NB4 (cell line): ENCODE measurements at regions not wholly inside any gene's neighbourhood (a gene's known extent, or its start where the extent isn't known, plus 50 kb on each side); places are given as distances from the start of the nearest gene placed in this dataset.

Source experiments
- DNase-seq: peaks from one replicate; pipeline ENCODE4 v3.0.0; 2010; ENCODE audit warnings: low read depth
- H3K4me3 ChIP-seq: one replicate; pipeline ENCODE4 v1.5.1; 2011; ENCODE audit warnings: mild to moderate bottlenecking, low read depth, low read length, moderate library complexity
- MAX ChIP-seq: IDR thresholded peaks from 2 replicates; pipeline ENCODE4 v1.6.1; 2011; ENCODE audit warnings: low read depth, low read length
- MYC ChIP-seq: IDR thresholded peaks from 2 replicates; pipeline ENCODE4 v1.6.1; 2011; ENCODE audit warnings: low read depth, low read length
- POLR2A ChIP-seq: IDR thresholded peaks from 2 replicates; pipeline ENCODE4 v1.6.1; 2011; ENCODE audit warnings: mild to moderate bottlenecking; ENCODE audit not compliant: insufficient read length; ENCODE audit errors: extremely low read depth
- TF ChIP-seq, protein P1 (sequence below): IDR thresholded peaks from one replicate; pipeline ENCODE4 v1.5.1; 2012; ENCODE audit warnings: low read depth, low read length

DNA sequence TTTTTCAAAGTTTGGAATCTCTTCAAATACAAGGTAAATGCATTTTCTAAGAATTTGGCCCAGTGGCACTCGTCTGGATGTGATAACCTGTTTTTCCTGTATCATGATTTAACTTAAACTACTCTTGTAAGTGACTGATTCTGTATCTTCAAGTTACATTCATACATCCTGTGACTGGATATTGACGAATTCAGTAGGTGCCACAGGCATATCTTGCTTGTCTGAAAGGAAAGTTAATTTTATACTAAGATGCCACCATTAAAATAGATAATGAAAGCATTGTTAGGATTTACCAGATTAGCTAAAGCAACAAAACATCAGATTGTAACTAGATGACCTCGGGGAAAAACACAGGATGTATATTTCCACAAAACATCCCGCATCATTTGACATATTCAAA is 175.3 kb upstream of the ZNF608 start:
- H3K4me3 ChIP-seq = no peak overlapping the region
- no peak for DNase-seq
- TF ChIP-seq, protein P1, sequence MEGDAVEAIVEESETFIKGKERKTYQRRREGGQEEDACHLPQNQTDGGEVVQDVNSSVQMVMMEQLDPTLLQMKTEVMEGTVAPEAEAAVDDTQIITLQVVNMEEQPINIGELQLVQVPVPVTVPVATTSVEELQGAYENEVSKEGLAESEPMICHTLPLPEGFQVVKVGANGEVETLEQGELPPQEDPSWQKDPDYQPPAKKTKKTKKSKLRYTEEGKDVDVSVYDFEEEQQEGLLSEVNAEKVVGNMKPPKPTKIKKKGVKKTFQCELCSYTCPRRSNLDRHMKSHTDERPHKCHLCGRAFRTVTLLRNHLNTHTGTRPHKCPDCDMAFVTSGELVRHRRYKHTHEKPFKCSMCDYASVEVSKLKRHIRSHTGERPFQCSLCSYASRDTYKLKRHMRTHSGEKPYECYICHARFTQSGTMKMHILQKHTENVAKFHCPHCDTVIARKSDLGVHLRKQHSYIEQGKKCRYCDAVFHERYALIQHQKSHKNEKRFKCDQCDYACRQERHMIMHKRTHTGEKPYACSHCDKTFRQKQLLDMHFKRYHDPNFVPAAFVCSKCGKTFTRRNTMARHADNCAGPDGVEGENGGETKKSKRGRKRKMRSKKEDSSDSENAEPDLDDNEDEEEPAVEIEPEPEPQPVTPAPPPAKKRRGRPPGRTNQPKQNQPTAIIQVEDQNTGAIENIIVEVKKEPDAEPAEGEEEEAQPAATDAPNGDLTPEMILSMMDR = no peak
- TF ChIP-seq MAX (no peak), POLR2A (no peak), MYC (no peak)

DNA sequence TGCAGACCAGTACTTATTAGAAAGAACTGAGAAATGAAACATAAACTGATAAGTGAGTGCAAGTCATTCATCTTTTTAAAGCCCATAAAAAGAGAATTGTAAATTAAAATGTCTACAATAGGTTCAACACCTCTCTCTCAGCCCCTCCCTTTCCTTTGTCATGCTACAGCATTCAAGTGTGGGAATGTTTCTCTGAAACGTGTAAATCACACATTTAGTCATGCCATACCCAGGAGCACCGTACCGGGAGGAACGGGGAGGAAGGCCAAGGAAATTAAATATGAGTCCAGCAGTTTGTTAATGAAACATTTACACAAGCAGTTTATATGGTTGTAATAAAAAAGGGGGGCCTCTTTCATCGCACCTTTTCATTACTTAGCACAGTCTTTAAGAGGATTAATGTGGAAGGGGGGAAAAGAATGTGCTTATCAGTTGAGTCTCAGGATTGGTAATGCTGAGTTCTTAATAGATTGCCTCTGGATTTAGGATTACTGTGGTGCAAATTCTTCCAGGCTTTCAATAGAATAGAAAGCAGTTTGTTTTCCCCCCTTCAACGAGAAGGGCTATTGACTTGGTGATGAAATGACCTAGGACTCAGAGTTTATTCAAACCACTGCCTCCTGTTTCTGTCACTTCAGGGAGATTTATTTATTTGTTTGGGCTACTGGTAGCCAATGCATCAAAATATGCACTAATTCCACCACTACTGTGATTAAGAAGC is 176.0 kb upstream of the ZNF608 start:
- DNase-seq = no peak
- no peak overlapping the region for H3K4me3 ChIP-seq
- TF ChIP-seq MAX (no peak), MYC (no peak), POLR2A (no peak)
- TF ChIP-seq, protein P1 = no peak

GRCh38 chr5:124923131-124923530 is 176.7 kb upstream of the ZNF608 start:
- DNase-seq = no peak
- H3K4me3 ChIP-seq = no peak overlapping the region
- TF ChIP-seq, protein P1 = no peak
- no peak for TF ChIP-seq MAX
- TF ChIP-seq POLR2A = no peak
- no peak for TF ChIP-seq MYC

- no peak for DNase-seq
- no peak overlapping the region for H3K4me3 ChIP-seq
- TF ChIP-seq POLR2A (no peak), MAX (no peak)
Observed at GRCh38 chr5:124924729-124925128, 178.3 kb upstream of the ZNF608 start.

DNA sequence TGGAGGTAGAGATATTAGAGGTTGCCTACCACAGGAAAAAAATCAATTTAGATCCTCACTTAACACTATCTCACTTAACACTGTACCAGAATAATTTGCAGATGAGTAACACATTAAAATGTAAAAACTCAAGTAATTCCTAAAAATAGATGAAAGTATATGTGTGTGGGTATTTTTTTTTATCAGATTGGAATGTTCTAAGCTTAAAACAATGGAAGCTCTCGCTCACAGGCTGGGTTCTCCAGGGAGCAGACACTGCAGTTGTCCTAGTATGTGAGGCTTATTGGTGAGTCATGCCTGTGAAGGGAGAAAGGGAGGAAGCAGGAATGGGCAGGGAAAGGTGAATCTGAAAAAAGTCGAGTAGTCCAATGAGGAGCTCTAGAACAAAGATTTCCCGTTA is 181.3 kb upstream of the ZNF608 start:
- DNase-seq = no peak
- no peak for TF ChIP-seq MYC
- no peak for TF ChIP-seq MAX
- TF ChIP-seq POLR2A = no peak
- TF ChIP-seq, protein P1 = no peak
- no peak overlapping the region for H3K4me3 ChIP-seq

DNA sequence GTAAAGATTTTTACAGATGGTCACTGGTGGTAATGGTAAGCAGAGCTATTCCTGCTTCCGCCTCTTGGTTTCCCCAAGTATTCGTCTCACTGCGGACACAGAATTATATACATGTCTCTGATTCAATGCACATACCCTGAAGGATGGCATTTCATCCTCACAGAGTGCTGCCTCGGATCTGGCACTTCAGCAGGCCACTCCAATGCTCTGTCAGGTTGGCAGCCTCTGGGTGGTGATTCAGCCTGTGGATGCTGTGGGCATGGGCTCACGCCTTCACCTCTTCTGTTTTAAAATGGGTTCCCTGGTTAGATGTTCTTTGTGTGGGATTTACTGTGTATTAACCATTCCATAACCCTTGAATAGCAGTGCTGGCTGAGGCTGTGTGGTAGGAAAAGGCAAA is 182.6 kb upstream of the ZNF608 start:
- H3K4me3 ChIP-seq = no peak overlapping the region
- TF ChIP-seq MAX (no peak), MYC (no peak), POLR2A (no peak)
- TF ChIP-seq, protein P1 = no peak
- DNase-seq = no peak
